Vagina (tissue), 2 donors: ENCODE measurements at regions not wholly inside any gene's neighbourhood (a gene's known extent, or its start where the extent isn't known, plus 50 kb on each side); places are given as distances from the start of the nearest gene placed in this dataset.

Experiments used
- DNase-seq, 2 donors: peaks; one replicate each; pipeline ENCODE4 v3.0.0-alpha.2; 2017; ENCODE audit errors: extremely low spot score in 2 of 2
- H3K27ac ChIP-seq: fragments of 200-600 bp; sonication (generic); one replicate; pipeline ENCODE4 v1.5.1; 2019
- H3K27me3 ChIP-seq: fragments of 200-600 bp; sonication (generic); one replicate; pipeline ENCODE4 v1.5.1; 2019
- H3K36me3 ChIP-seq, 2 donors: fragments of 200-600 bp; sonication (generic); one replicate each; pipeline ENCODE4 v1.5.1; 2017 to 2019
- H3K4me1 ChIP-seq: fragments of 200-600 bp; sonication (generic); one replicate; pipeline ENCODE4 v1.5.1; 2019
- H3K4me3 ChIP-seq, 2 donors: fragments of 200-600 bp; sonication (generic); 1 replicate in 1 of 2; 2 replicates in 1 of 2; pipeline ENCODE4 v1.5.1; 2016 to 2019
- H3K9me3 ChIP-seq: fragments of 200-600 bp; sonication (generic); one replicate; pipeline ENCODE4 v1.5.1; 2019
- CTCF ChIP-seq, 3 experiments: fragments of 450-650 bp in 2 of 3; fragments of 200-600 bp in 1 of 3; sonication (generic) in 1 of 3; IDR thresholded peaks; one replicate each; pipeline ENCODE4 v1.5.1; 2017 to 2019; ENCODE audit warnings: antibody characterized with exemption in 3 of 3, mild to moderate bottlenecking in 2 of 3, moderate library complexity in 2 of 3
- POLR2A ChIP-seq, 2 donors: fragments of 450-650 bp; IDR thresholded peaks; one replicate each; pipeline ENCODE4 v1.6.1; 2017; ENCODE audit warnings: antibody characterized with exemption in 2 of 2, mild to moderate bottlenecking in 2 of 2, moderate library complexity in 2 of 2
- POLR2AphosphoS5 ChIP-seq, 2 donors: sonication (generic); formaldehyde crosslinking; IDR thresholded peaks; one replicate each; pipeline ENCODE4 v1.9.0; 2017; ENCODE audit warnings: antibody characterized with exemption in 2 of 2, mild to moderate bottlenecking in 2 of 2, low read depth in 1 of 2; ENCODE audit not compliant: insufficient read depth in 1 of 2
- intact Hi-C: fragments of 100-400 bp; cut with DNase I; formaldehyde crosslinking; loops from one replicate; pipeline ENCODE4 v1.15.1; 2023

GRCh38 chr13:59303433-59303832 is 860.3 kb downstream of the DIAPH3 start:
- Histone ChIP-seq H3K27me3 (no peaks in the 10 kb centered on the region), H3K4me1 (no peaks in the 10 kb centered on the region), H3K36me3 (no peaks in the 10 kb centered on the region), H3K4me3 (no peak overlapping the region), H3K9me3 (no peaks in the 10 kb centered on the region), H3K27ac (no peak overlapping the region)
- TF ChIP-seq CTCF (IDR thresholded peaks at IDR 0.05), result no peak
- no peak for TF ChIP-seq POLR2A (IDR thresholded peaks at IDR 0.05)
- no peak for TF ChIP-seq POLR2AphosphoS5 (IDR thresholded peaks at IDR 0.05; ENCODE audit: insufficient read depth in 1 of 2, low read depth in 1 of 2)
- intact Hi-C loops, result no loop called here
- no peak for DNase-seq

GRCh38 chr13:59304596-59304995 is 859.1 kb downstream of the DIAPH3 start:
- Histone ChIP-seq H3K4me1 (no peaks in the 10 kb centered on the region), H3K9me3 (no peaks in the 10 kb centered on the region), H3K27me3 (no peaks in the 10 kb centered on the region), H3K27ac (no peak overlapping the region), H3K36me3 (no peaks in the 10 kb centered on the region), H3K4me3 (no peak overlapping the region)
- intact Hi-C loops, result no loop called here
- no peak for DNase-seq
- TF ChIP-seq POLR2A (IDR thresholded peaks at IDR 0.05) (no peak), CTCF (IDR thresholded peaks at IDR 0.05) (no peak), POLR2AphosphoS5 (IDR thresholded peaks at IDR 0.05; ENCODE audit: insufficient read depth in 1 of 2, low read depth in 1 of 2) (no peak)

- intact Hi-C loops, result no loop called here
Observed at GRCh38 chr13:59305896-59306295, 857.8 kb downstream of the DIAPH3 start.

GRCh38 chr13:59312776-59313175 is 851.0 kb downstream of the DIAPH3 start:
- no peak for TF ChIP-seq POLR2A (IDR thresholded peaks at IDR 0.05)
- no peak for TF ChIP-seq CTCF (IDR thresholded peaks at IDR 0.05)
- TF ChIP-seq POLR2AphosphoS5 (IDR thresholded peaks at IDR 0.05; ENCODE audit: insufficient read depth in 1 of 2, low read depth in 1 of 2), result no peak
- DNase-seq, result no peak
- H3K27ac ChIP-seq, result no peak overlapping the region
- H3K9me3 ChIP-seq, result no peaks in the 10 kb centered on the region
- no peaks in the 10 kb centered on the region for H3K4me1 ChIP-seq
- intact Hi-C loops, result no loop called here
- H3K27me3 ChIP-seq, result no peaks in the 10 kb centered on the region
- H3K4me3 ChIP-seq, result no peak overlapping the region
- H3K36me3 ChIP-seq, result no peaks in the 10 kb centered on the region

More at GRCh38 chr13:59305896-59306295, 857.8 kb downstream of the DIAPH3 start:
- Histone ChIP-seq H3K27me3 (no peaks in the 10 kb centered on the region), H3K36me3 (no peaks in the 10 kb centered on the region), H3K4me1 (no peaks in the 10 kb centered on the region), H3K9me3 (no peaks in the 10 kb centered on the region), H3K4me3 (no peak overlapping the region), H3K27ac (no peak overlapping the region)
- TF ChIP-seq POLR2AphosphoS5 (IDR thresholded peaks at IDR 0.05; ENCODE audit: insufficient read depth in 1 of 2, low read depth in 1 of 2), result no peak
- TF ChIP-seq POLR2A (IDR thresholded peaks at IDR 0.05), result no peak
- TF ChIP-seq CTCF (IDR thresholded peaks at IDR 0.05), result no peak
- DNase-seq, result no peak

- TF ChIP-seq CTCF (IDR thresholded peaks at IDR 0.05) (peak in 1 of 3 experiments; percentile 9), POLR2A (IDR thresholded peaks at IDR 0.05) (no peak)
- DNase-seq, result no peak
- intact Hi-C loops, result no loop called here
- no peak overlapping the region for H3K4me3 ChIP-seq
- no peak overlapping the region for H3K27ac ChIP-seq
- no peaks in the 10 kb centered on the region for H3K27me3 ChIP-seq
- no peaks in the 10 kb centered on the region for H3K4me1 ChIP-seq
- H3K36me3 ChIP-seq, result no peaks in the 10 kb centered on the region
- no peaks in the 10 kb centered on the region for H3K9me3 ChIP-seq
Observed at GRCh38 chr13:59318320-59318930, 845.3 kb downstream of the DIAPH3 start.
